ENCODE measurements at regions not wholly inside any gene's neighbourhood (a gene's known extent, or its start where the extent isn't known, plus 50 kb on each side); places are given as distances from the start of the nearest gene placed in this dataset.
"Not testable (repeated sequence)": the region's sequence is repeated elsewhere in the genome, so short reads cannot be mapped to it uniquely, and the experiment has no call there.

- DNase-seq = no peak
Measured at GRCh38 chr5:100641833-100642232, 106.7 kb downstream of the FAM174A start.

DNA sequence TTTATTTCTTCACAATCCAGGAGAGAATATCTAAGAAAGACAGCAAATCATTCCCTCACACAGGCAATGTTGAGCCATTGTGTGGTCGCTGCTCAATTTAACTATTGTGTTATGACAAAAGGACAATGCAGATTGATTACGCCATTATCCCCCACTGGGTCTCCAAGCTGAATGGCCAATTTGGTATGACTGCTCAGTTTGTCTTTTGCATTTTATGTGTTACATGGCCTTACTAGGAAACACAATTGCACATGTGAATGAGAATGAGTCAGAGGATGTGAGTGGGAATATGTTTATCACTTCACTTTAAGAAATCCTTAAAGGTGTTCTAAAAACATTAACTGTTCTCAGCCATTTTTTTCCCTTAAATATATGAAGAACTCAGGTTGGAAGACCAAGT lies 108.3 kb downstream of the FAM174A start:
- DNase-seq = no peak

- no peak for DNase-seq
Measured at GRCh38 chr5:100644185-100644584, 109.0 kb downstream of the FAM174A start.

DNA sequence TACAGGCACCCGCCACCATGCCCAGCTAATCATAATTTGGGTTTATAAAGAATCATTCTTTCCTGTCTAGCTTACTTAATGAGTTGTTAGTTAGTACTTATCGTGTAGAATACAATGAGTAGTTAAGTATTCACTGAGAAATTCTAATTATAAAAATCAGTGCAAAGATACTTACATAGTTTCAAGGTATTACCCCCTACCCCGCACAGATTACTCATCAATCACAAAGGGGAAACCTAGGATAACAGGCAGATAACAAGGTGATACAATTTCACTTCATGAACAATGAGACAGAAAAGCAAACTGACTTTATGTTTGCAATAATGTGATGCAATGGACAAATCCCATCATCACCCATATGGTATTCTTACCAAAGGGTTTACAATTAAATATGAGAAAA lies 109.6 kb downstream of the FAM174A start:
- DNase-seq = no peak

DNA sequence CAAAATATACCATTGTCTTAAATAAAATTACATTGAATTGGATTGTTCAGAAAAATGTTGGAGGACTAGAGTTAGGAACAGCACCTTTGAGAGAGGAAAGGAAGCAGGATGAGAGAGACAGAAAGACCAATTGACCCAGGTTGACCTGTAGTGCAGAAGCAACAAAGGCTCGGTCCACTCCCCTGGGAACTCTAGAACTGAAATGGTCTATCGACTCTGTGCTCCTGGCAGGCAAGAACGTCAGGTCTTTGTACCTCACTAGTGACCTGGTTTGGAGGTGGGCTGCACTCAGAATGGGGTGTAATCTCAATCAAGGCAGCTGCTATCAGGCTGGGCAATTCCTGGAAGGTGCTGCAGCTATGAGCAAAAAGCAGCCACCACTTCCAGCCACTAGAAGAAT lies 110.8 kb downstream of the FAM174A start:
- DNase-seq = no peak

GRCh38 chr5:100646691-100647090 lies 111.5 kb downstream of the FAM174A start:
- no peak for DNase-seq

- no peak for DNase-seq
Measured at GRCh38 chr5:100647461-100648230, 112.5 kb downstream of the FAM174A start.

DNA sequence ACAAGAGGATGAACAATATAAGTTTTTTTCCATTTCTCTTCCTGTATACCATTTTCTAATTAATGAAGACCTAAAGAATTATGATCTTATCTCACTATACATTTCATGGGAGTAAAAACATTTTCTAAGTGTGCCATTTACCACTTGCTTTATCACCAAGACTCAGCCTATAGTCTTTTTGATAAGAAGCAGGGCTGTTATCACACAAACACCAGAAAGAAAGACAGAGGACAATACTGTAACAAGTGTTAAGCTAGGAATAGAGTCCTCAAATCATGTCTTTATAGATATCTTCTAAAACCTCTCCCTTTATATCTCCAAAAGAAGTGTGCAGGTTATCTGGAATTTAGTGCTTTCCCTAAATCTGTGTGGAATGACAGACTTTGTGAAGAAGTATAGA lies 119.7 kb downstream of the FAM174A start:
- no peak for DNase-seq

DNA sequence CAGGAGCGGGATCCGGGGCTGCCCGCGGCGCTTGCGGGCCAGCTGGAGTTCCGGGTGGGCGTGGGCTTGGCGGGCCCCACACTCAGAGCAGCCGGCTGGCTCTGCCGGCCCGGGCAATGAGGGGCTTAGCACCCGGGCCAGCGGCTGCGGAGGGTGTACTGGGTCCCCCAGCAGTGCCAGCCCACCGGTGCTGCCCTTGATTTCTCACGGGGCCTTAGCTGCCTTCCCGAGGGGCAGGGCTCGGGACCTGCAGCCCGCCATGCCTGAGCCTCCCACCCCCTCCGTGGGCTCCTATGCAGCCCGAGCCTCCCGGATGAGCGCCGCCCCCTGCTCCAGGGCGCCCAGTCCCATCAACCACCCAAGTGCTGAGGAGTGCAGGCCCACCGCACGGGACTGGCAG lies 121.6 kb downstream of the FAM174A start:
- not testable (repeated sequence) for DNase-seq

- DNase-seq = no peak
Measured at GRCh38 chr5:100659080-100659795, 124.1 kb downstream of the FAM174A start.

DNA sequence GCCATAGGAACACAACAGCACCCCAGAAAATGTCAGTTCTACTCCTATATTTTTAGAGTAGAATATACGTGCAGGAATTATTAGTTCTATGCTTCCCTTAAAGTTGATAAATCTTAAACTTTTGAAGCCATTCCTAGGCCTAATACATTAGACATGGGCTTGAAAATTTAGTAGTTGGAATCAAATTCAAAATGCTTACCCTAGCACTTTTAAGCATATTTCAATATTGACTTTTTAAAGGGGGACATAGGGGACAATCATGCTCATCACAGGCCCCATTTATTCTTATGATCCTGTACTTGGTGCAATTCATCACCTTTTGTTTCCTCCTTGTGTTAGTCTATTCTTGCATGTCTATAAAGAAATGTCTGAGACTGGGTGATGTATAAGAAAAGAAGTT lies 129.0 kb downstream of the FAM174A start:
- DNase-seq = no peak

- DNase-seq = no peak
Measured at GRCh38 chr5:100667161-100667630, 132.0 kb downstream of the FAM174A start.

- DNase-seq = no peak
Measured at GRCh38 chr5:100668511-100668910, 133.3 kb downstream of the FAM174A start.

- DNase-seq = no peak
Measured at GRCh38 chr5:100676817-100677631, 141.8 kb downstream of the FAM174A start.

DNA sequence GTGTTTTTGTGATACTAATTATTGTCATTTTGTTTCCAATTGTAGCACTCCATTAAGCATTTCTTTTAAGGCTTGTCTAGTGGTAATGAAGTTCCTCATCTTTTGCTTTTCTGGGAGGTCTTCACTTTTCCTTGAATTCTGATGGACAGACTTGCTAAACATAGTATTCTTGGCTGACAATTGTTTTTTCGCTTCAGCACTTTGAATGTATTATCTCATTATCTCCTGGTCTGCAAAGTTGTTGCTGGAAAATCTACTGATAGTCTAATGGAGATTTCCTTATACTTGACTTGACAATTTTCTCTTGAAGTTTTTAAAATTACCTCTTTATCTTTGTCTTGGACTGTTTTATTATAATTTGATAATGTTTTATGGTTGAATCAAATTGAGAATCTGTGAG lies 147.5 kb downstream of the FAM174A start:
- no peak for DNase-seq

DNA sequence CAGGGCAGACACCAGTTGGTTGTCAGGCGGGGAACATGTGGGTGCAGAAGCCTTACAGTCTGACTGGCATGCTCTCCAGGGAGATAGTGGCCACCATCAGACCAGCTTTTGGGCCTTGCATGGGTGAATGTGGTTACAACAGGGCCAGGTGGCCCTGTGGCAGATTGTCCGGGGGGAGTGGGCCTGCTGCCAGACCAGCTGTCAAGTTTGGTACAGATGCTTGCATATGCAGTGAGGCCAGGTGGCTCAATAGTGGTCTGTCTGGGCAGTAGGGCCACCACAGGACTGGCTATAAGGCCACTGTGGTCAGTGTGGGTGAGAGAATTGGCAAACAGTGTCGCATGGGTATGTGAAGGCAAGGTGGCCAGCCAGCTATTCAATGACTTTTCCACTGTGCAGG lies 148.7 kb downstream of the FAM174A start:
- DNase-seq = no peak

- DNase-seq = not testable (repeated sequence)
Measured at GRCh38 chr5:100685122-100685521, 149.9 kb downstream of the FAM174A start.

DNA sequence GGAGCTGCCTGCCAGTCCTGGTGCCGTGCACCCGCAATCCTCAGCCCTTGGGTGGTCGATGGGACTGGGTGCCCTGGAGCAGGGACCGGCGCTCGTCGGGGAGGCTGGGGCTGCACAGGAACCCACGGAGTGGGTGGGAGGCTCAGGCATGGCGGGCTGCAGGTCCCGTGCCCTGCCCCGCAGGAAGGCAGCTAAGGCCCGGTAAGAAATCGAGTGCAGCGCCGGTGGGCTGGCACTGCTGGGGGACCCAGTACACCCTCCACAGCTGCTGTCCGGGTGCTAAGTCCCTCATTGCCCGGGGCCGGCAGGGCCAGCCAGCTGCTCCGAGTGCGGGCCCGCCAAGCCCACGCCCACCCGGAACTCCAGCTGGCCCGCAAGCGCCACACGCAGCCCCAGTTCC lies 153.7 kb downstream of the FAM174A start:
- DNase-seq = not testable (repeated sequence)

GRCh38 chr5:100690036-100690560 lies 154.9 kb downstream of the FAM174A start:
- DNase-seq = no peak

DNA sequence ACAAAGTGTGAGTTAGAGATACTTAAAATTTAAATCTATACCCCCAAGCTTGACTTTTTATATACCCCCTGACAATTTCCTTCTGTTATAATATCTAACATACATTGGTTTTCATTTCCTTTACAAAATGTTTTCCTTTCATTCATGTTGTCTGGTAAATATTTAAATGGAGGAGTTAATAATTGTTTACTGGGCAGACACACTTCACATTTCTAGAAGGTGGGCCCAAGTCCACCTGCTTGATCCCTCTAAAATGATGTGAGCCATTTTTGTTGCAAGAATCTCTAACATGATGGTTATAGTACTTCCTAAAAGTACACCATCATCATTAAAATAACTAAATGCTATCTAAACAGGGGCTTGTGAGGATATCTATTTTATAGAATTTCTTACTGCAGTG lies 155.9 kb downstream of the FAM174A start:
- no peak for DNase-seq

GRCh38 chr5:100691548-100691947 lies 156.4 kb downstream of the FAM174A start:
- no peak for DNase-seq

DNA sequence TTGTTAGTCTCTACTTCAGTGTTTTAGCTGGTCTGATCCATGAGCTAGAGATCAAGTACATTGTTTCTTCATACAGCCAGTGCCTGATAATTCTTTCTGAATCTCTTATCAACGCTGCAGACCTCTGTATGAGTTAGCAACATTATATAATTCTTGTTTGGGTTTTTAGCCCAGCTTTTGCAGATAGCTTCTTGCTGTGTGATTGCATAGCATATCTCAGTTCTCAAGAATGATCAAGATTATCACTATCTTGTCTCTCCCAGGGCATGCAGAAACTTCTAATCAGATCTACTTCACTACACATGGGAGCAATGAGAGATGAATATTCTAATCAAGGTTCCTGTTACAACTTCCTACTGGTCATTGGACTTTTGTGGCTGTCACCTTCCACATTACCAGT lies 158.3 kb downstream of the FAM174A start:
- DNase-seq = no peak

DNA sequence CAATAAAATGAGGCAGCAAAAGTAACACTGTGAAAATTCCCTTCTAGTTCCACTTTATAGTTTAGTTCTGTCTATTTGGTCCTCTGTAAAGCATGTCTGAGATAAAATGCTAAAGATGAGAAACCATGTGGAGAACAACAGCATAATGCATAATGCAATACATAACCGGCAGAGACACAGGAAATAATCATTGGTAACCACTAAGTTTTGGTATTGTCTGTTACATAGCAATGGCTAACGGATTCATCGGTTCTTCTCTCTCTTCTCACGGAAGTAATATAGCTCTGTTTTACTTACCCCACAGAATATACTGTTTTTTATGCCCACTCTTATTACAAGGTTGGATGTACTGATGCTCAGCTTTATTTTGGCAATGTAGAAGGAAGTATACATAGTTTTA lies 158.9 kb downstream of the FAM174A start:
- no peak for DNase-seq
